NOMO-1 (cell line): ENCODE measurements at regions not wholly inside any gene's neighbourhood (a gene's known extent, or its start where the extent isn't known, plus 50 kb on each side); places are given as distances from the start of the nearest gene placed in this dataset.
"Not testable (repeated sequence)": the region's sequence is repeated elsewhere in the genome, so short reads cannot be mapped to it uniquely, and the experiment has no call there.

ENCODE experiments used
- DNase-seq, 2 experiments: peaks; one replicate each; lab custom pipeline; 2025; ENCODE audit not compliant: unreplicated experiment in 2 of 2; lab: John Stamatoyannopoulos, UW

- no peak for DNase-seq
Measured at GRCh38 chr10:2925631-2926030, 141.7 kb upstream of the PFKP start.

- no peak for DNase-seq
Measured at GRCh38 chr10:2924431-2924830, 142.9 kb upstream of the PFKP start.

GRCh38 chr10:2921956-2922680, 145.2 kb upstream of the PFKP start:
- no peak for DNase-seq

GRCh38 chr10:2920637-2921036, 146.7 kb upstream of the PFKP start:
- no peak for DNase-seq

GRCh38 chr10:2920168-2920567, 147.2 kb upstream of the PFKP start:
- DNase-seq = no peak

GRCh38 chr10:2919016-2919415, 148.3 kb upstream of the PFKP start:
- no peak for DNase-seq

GRCh38 chr10:2918489-2918888, 148.9 kb upstream of the PFKP start:
- DNase-seq = no peak

GRCh38 chr10:2917926-2918325, 149.4 kb upstream of the PFKP start:
- DNase-seq = no peak

GRCh38 chr10:2915412-2915811, 151.9 kb upstream of the PFKP start:
- DNase-seq = no peak

- DNase-seq = no peak
Measured at GRCh38 chr10:2914741-2915140, 152.6 kb upstream of the PFKP start.

- no peak for DNase-seq
Measured at GRCh38 chr10:2913474-2913873, 153.9 kb upstream of the PFKP start.

- no peak for DNase-seq
Measured at GRCh38 chr10:2910656-2911055, 156.7 kb upstream of the PFKP start.

GRCh38 chr10:2909921-2910320, 157.4 kb upstream of the PFKP start:
- no peak for DNase-seq

- DNase-seq = peak in 1 of 2 experiments; percentile 33
Measured at GRCh38 chr10:2908851-2909630, 158.3 kb upstream of the PFKP start.

- no peak for DNase-seq
Measured at GRCh38 chr10:2906974-2907373, 160.4 kb upstream of the PFKP start.

GRCh38 chr10:2905851-2906250, 161.5 kb upstream of the PFKP start:
- DNase-seq = no peak

- DNase-seq = no peak
Measured at GRCh38 chr10:2900530-2900929, 166.8 kb upstream of the PFKP start.

- no peak for DNase-seq
Measured at GRCh38 chr10:2899246-2899951, 167.9 kb upstream of the PFKP start.

- DNase-seq = no peak
Measured at GRCh38 chr10:2898509-2898860, 168.9 kb upstream of the PFKP start.

GRCh38 chr10:2897619-2898508, 169.5 kb upstream of the PFKP start:
- peak in 1 of 2 experiments; percentile 27 for DNase-seq

- DNase-seq = not testable (repeated sequence)
Measured at GRCh38 chr10:2896334-2896733, 171.0 kb upstream of the PFKP start.
